ENCODE measurements at regions not wholly inside any gene's neighbourhood (a gene's known extent, or its start where the extent isn't known, plus 50 kb on each side); places are given as distances from the start of the nearest gene placed in this dataset.

- H3K79me2 ChIP-seq (replicated peaks; ENCODE audit: insufficient read depth, low read length): no peaks in the 10 kb centered on the region
- no peaks in the 10 kb centered on the region for H3F3A ChIP-seq (ENCODE audit: insufficient read depth, low read length, poor library complexity, severe bottlenecking)
- H3K4me3 ChIP-seq (ENCODE audit: low read length): peak overlapping the region; percentile 23
- no peaks in the 10 kb centered on the region for H3K9me2 ChIP-seq (ENCODE audit: insufficient read depth, low read length)
- H3K36me3 ChIP-seq (ENCODE audit: insufficient read depth, low read length): no peaks in the 10 kb centered on the region
- H3K9me3 ChIP-seq (ENCODE audit: low read length): no peaks in the 10 kb centered on the region
- H4K20me1 ChIP-seq (ENCODE audit: insufficient read depth): no peaks in the 10 kb centered on the region
- peak overlapping the region; percentile 1 for H3K4me2 ChIP-seq (ENCODE audit: low read length)
- no peak overlapping the region for H2AFZ ChIP-seq (ENCODE audit: low read depth, low read length)
- no peak overlapping the region for H3K9ac ChIP-seq (ENCODE audit: low read length)
- peak; percentile 64 for TF ChIP-seq EP300 (conservative IDR thresholded peaks at IDR 0.05; ENCODE audit: poor library complexity, severe bottlenecking)
- peak; percentile 18 for TF ChIP-seq REST (IDR thresholded peaks at IDR 0.05; ENCODE audit: borderline replicate concordance)
- TF ChIP-seq MXI1 (conservative IDR thresholded peaks at IDR 0.05; ENCODE audit: poor library complexity, severe bottlenecking): no peak
- TF ChIP-seq RAD21 (conservative IDR thresholded peaks at IDR 0.05): peak; percentile 40
- TF ChIP-seq TAF1 (IDR thresholded peaks at IDR 0.05; ENCODE audit: low read depth): no peak
- no peak for TF ChIP-seq POLR2AphosphoS5 (IDR thresholded peaks at IDR 0.05)
- TF ChIP-seq SMC3 (conservative IDR thresholded peaks at IDR 0.05; ENCODE audit: poor library complexity): peak; percentile 28
- TF ChIP-seq CTCF (IDR thresholded peaks at IDR 0.05; ENCODE audit: poor library complexity, severe bottlenecking): no peak
- no peak for TF ChIP-seq EZH2 (IDR thresholded peaks at IDR 0.05; ENCODE audit: borderline replicate concordance, insufficient read depth, low read length, poor library complexity, severe bottlenecking)
- H3K27me3 ChIP-seq (ENCODE audit: insufficient read depth, low read depth, low read length): no peaks in the 10 kb centered on the region
- H3K27ac ChIP-seq (ENCODE audit: low read length): peak overlapping the region; percentile 43
Measured at GRCh38 chr11:115676206-115676605, 172.0 kb upstream of the CADM1 start.

GRCh38 chr11:115674937-115675544 is 170.8 kb upstream of the CADM1 start:
- no peaks in the 10 kb centered on the region for H3K9me2 ChIP-seq (ENCODE audit: insufficient read depth, low read length)
- H3K4me2 ChIP-seq (ENCODE audit: low read length): no peak overlapping the region
- no peak overlapping the region for H3K4me3 ChIP-seq (ENCODE audit: low read length)
- H3K9me3 ChIP-seq (ENCODE audit: low read length): no peaks in the 10 kb centered on the region
- H3F3A ChIP-seq (ENCODE audit: insufficient read depth, low read length, poor library complexity, severe bottlenecking): no peaks in the 10 kb centered on the region
- H4K20me1 ChIP-seq (ENCODE audit: insufficient read depth): no peaks in the 10 kb centered on the region
- H2AFZ ChIP-seq (ENCODE audit: low read depth, low read length): no peak overlapping the region
- no peaks in the 10 kb centered on the region for H3K79me2 ChIP-seq (replicated peaks; ENCODE audit: insufficient read depth, low read length)
- H3K27me3 ChIP-seq (ENCODE audit: insufficient read depth, low read depth, low read length): no peaks in the 10 kb centered on the region
- H3K27ac ChIP-seq (ENCODE audit: low read length): no peak overlapping the region
- TF ChIP-seq EZH2 (IDR thresholded peaks at IDR 0.05; ENCODE audit: borderline replicate concordance, insufficient read depth, low read length, poor library complexity, severe bottlenecking) (no peak), CTCF (IDR thresholded peaks at IDR 0.05; ENCODE audit: poor library complexity, severe bottlenecking) (no peak), REST (IDR thresholded peaks at IDR 0.05; ENCODE audit: borderline replicate concordance) (no peak), POLR2AphosphoS5 (IDR thresholded peaks at IDR 0.05) (no peak), MXI1 (conservative IDR thresholded peaks at IDR 0.05; ENCODE audit: poor library complexity, severe bottlenecking) (no peak), TAF1 (IDR thresholded peaks at IDR 0.05; ENCODE audit: low read depth) (no peak), EP300 (conservative IDR thresholded peaks at IDR 0.05; ENCODE audit: poor library complexity, severe bottlenecking) (no peak)
- no peaks in the 10 kb centered on the region for H3K36me3 ChIP-seq (ENCODE audit: insufficient read depth, low read length)
- peak overlapping the region; percentile 13 for H3K9ac ChIP-seq (ENCODE audit: low read length)

Data from neural cell (in vitro differentiated cells).